HG02852 (cell line): ENCODE measurements at regions not wholly inside any gene's neighbourhood (a gene's known extent, or its start where the extent isn't known, plus 50 kb on each side); places are given as distances from the start of the nearest gene placed in this dataset.
"Not testable (repeated sequence)": the region's sequence is repeated elsewhere in the genome, so short reads cannot be mapped to it uniquely, and the experiment has no call there.

Experiments used
- ATAC-seq: cut with Tn5 transposase; IDR thresholded peaks from one replicate; pipeline ENCODE4 v1.9.1; 2021; ENCODE audit warnings: mild to moderate bottlenecking, moderate library complexity; ENCODE audit not compliant: unreplicated experiment

DNA sequence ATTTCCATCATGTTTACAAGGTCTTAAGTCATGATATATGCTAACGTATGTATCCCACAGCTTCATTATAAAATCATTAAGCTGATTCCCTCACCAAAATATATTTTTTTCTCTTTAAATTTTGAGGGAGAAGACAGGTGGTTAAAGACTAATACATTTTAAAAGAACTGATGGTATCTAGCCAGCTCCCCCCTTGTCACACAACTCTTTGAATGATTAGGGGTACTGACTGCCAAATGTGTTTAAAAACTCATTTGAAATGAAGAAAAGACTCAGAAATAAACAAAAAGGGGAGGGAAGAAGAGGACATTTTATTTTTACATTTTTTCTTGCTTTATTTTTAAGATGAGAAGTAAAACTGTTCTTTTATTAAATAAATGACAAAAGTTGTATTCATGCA, 805.3 kb downstream of the SATB2 start:
- ATAC-seq = no peak

DNA sequence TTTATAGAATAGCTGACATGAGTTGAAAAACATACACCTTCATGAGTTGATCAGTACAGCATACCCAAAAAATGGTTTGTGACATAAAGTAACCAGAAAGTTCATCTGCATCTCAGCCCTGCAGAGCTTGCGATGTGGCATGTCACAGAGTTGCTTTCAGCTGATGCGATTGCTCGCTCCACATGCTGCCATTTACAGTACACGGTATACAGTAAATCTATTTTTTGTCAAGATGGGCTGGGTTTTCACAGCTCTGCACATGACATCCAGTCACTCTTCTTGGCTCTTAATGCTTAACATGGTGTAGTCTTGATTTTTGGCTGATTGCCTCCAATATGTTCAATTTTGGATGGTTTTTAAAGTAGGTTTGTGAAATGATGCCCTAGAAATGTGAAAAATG, 811.9 kb downstream of the SATB2 start:
- ATAC-seq = no peak

DNA sequence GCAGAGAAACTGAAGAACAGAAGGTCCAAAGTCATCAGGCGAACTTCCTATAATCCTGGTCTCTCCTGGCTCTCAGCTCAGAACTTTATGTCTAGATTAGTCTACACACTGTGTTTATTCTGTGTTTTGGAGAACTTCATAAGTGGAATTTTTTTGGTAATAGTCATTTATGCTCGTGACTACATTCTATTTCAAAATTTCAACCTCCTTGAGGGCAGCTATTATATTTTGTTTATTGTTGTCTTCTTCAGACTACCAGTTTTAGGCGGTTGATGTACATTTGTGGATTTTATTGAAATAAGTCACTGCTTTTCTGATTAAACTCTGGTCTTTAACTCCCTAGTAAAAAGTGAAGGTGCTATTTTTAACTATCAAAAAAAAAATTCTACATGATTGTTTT, 816.6 kb downstream of the SATB2 start:
- ATAC-seq = no peak

DNA sequence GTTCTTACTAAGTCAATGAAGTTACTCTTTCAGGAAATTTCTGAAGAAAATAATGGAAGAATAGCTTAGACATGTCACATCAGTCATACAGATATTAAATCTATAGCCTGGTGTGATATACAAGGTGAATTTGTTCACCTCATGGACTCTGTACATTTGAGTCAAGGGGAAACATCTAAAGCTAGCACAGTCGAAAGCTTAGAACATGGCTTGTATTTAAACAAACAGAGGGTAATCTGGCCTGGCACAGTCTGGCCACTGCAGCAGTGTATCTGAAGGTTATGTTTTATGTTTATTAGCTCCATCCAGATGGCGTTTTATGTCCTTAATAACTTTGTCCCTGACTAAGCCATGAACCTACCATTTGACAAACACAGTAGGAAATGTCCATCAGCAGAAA, 817.3 kb downstream of the SATB2 start:
- no peak for ATAC-seq

DNA sequence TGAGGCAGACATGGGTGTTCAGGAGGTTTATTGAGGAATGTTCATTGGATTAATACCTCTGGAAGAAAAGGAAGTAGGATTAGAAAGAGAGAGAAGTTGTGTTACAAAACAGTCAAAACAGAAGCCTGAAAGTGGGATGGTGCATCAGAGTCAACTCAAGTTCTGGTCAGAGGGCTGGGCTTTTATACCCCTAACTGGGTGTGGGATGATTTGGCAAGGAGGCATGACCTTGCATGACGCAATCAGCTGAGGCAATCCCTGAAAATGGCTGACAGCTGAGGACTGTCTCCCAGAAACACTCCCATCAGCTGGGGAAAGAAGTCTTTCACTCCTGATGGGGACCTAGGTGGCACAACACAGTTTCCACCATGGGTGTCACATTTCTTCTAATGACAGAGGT, 818.2 kb downstream of the SATB2 start:
- no peak for ATAC-seq

DNA sequence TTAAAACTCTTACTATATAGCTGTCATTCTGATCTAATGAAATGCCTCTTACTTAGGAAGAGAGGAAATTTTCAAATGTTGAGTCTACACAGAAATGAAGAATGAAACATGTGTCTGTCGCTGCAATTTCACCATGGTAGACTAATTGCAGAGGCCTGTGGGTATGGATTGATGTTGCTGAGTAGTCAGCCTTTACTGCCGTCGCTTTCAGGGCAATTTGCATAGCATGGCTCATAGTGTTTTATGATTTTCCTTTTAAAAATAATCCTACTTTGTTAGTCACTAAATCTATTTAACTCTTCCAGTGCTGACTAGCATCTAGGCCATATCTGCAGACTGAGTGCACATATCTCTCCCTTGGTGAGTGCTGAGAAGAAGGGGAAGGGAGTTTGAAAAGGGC, 819.2 kb downstream of the SATB2 start:
- no peak for ATAC-seq

DNA sequence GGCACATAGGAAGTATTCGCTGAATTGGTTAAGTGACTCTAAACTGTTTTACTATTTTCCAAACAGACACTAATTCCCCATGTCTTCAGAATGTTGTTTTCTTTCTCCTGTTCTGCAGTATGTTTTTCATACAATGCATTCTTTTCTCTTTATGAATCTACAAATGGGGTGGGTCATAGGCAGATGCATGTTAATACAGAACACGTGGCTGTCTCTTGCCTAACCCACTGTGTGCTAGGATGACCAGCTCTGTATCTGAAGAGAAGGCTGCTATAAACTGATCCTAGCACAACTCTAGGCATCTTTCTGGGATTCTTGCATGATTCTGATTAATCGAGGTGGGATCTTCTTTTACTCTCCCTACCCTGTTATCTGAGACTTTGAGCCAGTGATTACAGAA, 826.0 kb downstream of the PLCL1 start:
- no peak for ATAC-seq

DNA sequence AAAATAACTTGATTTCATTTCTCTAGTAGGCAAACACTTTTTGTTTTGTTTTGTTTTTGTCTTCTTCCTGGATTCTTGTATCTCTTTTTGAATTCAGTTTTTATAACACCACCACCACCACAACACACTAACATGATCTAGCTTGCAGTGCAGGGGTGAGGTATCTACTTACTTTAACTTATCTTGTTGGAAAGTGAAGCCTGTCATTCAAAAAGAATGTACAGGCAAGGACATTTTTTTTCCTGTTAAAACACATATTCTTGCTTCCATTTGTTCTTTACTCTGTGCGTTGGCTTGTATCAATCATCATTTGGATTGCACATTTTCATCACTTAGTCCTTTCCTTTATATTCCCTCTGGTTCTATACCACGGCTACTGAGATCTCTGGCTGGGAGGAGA, 824.2 kb downstream of the PLCL1 start:
- ATAC-seq = no peak

DNA sequence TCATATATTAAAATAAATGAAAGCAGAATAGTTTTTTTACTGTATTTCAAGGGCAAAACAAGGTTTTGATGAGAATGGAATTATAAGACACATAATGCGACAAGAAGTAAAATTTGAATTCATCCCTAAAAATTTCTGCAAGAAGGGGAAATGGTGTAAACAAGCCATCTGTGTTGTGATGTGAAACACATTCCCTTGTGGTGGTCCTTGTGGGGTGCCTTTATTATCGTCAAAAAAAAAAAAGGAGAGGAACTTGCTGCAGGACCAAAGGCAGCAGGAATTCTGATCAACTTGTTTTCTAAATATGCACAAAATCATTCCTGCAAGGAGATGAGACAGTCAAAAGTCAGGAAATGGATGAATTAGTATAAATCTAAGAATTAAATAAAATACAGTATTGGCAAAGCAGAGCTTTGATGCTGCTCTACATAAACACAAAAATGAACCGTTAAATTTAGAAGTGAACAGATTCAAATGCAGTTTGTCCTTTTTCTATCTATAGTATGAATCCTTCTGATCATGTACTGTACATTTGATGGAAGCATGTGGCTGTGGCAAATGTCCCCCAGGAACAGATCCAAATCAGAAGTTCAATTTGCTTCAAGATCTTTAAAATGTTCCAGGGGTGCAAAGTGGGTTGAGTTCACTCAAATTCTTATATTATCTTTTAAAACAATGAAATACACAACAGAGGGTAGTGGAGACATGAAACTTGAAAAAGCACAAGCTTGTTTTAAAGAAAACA, 818.8 kb downstream of the PLCL1 start:
- no peak for ATAC-seq

DNA sequence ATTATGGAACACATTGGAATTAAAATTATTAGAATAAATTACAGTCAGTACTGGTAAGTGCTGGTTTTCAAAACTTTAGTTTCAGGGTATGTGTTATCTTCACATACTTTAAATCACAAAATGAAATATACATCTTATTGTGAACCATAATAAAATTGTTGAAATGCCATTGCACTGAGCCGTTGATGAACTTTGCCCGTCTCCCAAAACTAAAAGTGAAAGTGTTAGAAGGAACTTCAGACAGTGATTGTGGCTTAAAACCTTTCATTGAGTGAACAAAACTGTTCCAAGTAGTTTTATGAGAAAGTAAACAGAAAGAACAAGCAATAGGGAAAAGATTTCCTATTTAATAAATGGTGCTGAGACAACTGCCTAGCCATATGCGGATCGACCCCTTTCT, 811.6 kb downstream of the PLCL1 start:
- peak; percentile 62 for ATAC-seq

DNA sequence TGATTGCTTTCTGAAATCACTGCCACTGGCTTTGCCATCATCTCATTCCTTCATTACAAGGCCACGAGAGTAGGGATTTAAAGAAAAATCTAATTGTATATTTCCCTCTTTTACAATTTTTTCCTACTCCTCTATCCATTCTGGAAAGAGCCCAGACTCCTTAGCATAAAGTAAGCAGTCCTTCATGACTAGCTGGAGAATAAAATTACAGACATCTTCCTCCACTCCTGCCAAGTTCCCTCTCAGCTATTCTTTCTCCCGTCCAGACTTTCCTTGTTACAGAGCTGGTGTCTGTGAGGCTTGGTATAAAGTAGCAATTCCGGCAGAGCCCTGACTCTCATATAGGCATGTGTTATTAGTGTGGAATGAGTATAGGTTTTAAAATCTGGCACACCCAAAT, 806.8 kb downstream of the PLCL1 start:
- ATAC-seq = no peak

DNA sequence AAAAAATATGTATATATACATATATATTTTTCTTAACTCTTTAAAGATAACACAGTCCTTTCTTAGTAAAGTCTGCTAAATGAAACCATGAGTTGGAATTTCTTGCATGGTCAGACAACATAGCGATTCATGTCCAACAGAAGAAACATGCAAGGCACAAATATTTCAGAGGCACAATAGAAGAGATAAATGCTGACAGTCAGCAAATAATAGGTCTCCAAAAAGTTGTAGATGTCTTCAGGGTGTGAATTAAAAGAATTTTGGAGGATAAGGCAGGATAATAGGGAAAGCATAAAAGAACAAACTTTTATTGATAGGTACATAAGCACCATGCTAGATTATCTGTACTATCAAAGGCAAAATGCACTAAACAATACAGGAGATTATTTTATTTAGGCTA, 800.2 kb downstream of the PLCL1 start:
- no peak for ATAC-seq

DNA sequence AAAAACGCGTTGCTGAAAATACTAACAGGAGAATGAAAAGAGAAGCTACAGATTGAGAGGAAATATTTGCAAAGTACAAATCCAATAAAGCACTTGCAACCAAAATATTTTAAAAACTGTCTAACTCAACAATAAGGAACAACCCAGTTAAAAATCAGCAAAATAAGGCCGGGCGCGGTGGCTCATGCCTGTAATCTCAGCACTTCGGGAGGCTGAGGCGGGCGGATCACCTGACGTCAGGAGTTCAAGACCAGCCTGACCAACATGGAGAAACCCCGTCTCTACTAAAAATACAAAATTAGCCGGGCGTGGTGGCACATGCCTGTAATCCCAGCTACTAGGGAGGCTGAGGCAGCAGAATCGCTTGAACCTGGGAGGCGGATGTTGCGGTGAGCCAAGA, 798.6 kb downstream of the PLCL1 start:
- not testable (repeated sequence) for ATAC-seq

DNA sequence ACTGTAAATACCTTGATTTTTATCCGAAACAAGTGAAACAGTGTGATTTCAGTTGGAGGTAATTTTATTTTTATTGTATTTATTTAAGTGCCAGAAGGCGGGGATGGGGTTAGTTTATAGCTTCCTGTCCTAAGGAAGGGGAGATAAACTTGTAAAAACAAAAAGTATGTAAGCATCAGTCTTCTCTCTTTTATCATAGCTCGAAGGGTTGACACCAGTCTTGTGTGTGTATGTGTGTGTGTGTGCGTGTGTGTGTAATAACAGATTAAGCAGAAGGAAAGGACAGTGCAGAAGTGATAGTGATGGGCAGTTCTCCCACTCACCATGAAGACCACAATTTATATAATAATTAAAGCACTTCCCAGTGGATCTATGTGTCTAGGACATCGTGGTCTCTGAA, 793.3 kb downstream of the PLCL1 start:
- ATAC-seq = no peak

DNA sequence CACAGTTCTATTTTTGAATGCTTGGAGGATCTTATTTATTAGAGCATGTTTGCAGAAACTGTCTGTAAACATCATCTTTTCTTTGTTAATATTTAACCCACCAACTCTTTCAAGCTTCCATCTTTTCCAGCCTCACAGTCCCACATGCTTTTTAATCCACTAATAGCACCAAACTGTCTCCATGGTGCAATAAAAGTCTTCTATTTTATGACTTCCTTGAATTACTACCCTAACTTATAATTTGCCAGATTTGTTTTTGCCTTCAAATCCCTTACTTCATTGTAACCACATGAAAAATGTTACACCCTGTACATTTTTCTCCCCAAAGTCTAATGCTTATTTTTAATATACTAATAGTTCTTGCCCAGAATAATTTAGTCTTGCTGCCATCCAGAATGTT, 792.6 kb downstream of the PLCL1 start:
- no peak for ATAC-seq

DNA sequence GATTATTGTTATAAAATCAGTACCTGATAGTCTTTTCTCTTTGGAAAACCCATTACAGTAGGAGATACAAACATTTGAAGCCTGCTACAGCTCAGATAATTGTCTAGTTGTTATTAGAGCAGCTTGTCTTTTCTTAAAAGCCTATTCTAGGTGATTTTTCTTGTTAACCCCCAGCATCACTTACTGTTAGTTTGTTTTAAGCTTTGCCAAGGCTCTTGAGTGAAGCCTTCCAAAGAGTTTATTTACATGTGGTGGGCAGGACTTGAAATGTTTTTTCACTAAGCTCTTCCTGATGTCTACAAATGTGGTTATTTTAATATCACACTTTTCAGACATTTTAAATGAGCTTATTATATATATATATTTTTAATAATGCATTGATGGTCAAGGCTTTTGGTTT, 791.3 kb downstream of the PLCL1 start:
- ATAC-seq = no peak

DNA sequence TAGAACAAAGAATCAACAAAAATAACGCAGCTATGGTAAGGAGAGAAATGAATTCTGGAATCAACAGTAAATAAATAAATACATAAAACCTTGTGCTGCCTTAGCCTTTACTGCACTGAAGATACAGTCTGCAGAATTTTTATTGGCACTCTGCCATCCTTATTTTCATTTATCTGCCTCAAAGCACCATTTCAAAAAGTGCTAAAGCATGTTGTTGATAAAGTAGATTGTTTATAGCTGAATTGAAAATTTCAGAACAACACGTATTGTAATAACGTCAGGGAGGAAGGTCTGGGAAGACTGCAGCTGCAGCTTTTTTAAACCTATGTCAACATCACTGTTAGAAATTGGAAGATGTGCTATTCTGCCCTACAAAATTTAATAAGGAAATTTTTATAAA, 787.2 kb downstream of the PLCL1 start:
- ATAC-seq = no peak

DNA sequence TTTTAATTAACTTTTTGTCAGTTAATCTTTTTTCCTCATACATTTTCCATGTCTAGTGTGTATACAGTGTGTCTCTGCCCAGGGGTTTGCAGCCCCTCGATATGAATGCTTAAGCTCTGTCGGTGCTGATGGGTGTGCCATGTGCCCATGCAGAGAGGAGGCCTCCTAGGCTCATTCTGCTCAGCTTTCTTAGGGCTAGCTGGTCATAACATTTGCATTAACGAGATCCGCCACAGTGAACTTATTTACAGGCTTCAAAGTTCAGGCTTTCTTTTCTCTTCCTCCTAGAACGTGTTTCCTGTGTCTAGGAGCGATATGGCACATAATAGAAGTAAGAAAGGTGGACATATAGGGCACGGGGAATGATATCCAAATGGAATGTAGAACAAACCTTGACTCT, 783.3 kb downstream of the PLCL1 start:
- ATAC-seq = no peak

DNA sequence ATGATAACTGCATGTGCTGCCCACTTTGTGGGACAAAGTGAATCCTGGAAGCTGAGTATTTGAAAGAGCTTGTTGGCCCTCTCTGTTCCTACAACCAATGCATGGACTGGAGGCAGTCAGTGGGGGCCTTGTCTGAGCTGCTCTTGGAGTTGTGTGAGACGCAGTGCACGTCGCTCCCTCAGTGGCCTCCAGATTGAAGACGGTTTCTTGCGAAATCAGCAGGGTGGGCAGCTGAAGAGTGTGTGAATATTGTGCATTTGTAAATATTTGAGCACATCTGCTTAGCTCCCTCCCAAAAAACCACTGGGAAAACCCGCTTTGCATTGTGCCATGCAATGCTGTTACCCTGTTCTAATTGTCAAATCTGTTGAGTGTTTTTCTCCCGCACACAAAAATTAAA, 782.8 kb downstream of the PLCL1 start:
- no peak for ATAC-seq

DNA sequence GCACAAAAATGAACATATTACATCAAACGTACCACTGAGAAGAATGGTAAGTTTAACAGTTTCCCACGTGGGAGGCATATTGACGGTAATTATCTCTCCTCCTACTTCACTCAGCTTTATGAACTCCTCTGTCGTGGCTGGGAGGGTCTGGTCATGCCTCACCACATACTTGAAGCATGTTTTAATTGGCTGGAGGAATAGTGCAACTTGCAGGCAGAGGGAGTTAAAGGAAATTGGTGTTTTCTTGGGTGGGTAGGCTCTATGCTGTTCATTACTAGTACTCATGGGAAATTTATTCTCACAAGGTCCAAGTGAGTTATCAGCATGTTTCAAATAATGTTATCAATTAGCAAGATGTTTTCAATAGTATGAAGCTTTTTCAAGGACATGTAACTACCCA, 767.0 kb downstream of the PLCL1 start:
- no peak for ATAC-seq

DNA sequence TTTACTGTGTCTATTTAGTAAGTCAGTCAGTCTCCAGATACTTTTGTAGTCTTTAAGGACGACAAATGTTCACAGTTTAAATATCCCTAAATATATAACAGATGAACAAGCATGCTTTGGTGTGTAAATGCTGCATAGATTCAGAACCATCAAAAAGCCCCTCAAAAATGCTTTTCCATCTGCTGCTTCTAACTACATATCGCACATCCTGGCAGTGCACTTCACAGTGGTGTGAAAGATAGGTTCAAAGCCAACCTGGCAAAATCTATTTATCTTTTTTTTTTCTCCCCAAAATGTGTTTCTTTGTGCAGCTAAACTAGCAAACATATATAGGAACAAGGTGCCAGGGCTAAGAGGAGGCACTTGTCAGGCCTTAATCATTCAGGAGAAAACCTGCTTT, 753.8 kb downstream of the PLCL1 start:
- no peak for ATAC-seq

DNA sequence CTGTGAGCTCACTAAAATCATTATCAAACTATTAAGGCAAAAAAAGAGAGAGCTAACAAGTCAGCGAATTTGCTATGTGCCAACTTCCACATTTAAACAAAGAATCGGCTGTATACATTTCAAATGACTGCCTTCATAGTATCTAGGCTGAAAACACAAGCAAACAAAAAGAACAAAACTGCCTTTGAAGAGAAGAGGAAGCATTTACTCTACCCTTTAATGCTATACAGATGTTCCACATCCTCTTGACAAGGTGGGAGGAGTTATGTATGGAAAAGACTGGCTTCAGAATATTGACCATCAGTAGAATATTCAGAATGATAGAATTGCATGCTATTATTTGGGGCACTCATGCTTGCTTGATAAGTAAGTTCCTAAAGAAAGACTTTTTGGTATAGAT, 741.7 kb downstream of the PLCL1 start:
- no peak for ATAC-seq

DNA sequence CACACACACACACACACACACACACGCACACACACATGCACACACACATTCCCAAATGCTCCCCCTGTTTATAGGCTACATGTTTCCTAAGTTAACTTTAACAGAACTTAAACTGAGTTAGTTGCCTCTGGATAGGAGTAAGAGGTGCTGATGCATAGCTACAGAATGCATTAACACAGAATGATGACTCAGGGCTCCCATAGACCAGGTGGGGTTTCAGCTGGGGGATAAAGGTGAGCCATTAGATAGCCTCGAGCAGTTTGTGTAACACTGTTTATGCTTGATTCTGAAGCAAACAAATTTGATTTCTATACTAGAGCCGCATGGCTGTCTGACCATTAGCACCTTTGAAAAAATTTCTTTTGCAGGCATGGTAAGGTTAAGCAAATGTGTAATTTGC, 741.0 kb downstream of the PLCL1 start:
- no peak for ATAC-seq
